ENCODE measurements at regions not wholly inside any gene's neighbourhood (a gene's known extent, or its start where the extent isn't known, plus 50 kb on each side); places are given as distances from the start of the nearest gene placed in this dataset.

- Histone ChIP-seq H3K27ac (no peak overlapping the region), H3K36me3 (no peaks in the 10 kb centered on the region), H3K4me1 (peaks cover 0 to 16% (median 7%) of the 10 kb centered on the region in 6 donors), H3K9me3 (no peaks in the 10 kb centered on the region), H3K4me3 (no peak overlapping the region), H3K27me3 (replicated peaks in 1 of 7) (no peaks in the 10 kb centered on the region)
- intact Hi-C loops (cut with DNase I; ENCODE audit: low total_unique reads) = loop anchor here (5.0 kb wide), 1 partner anchor 240 kb away; no protein-coding TSS in a partner anchor
- no peak for TF ChIP-seq CTCF (IDR thresholded peaks at IDR 0.05 in 8 of 11, conservative IDR thresholded peaks at IDR 0.05 in 3 of 11)
- no peak for TF ChIP-seq POLR2A (IDR thresholded peaks at IDR 0.05)
- WGBS, 5 donors = 56 to 66% (median 59%) methylated on average over 4 of the region's 4 CpGs
- no peak for DNase-seq
Observed at GRCh38 chr6:154931711-154932424, 63.2 kb upstream of the TIAM2 start.

- no peak overlapping the region for H3K27ac ChIP-seq
- intact Hi-C loops (cut with DNase I; ENCODE audit: low total_unique reads) = loop anchor here (5.0 kb wide), 1 partner anchor 240 kb away; no protein-coding TSS in a partner anchor
- DNase-seq = no peak
- H3K4me1 ChIP-seq = peaks cover 0 to 16% (median 7%) of the 10 kb centered on the region in 6 donors
- H3K4me3 ChIP-seq = no peak overlapping the region
- WGBS, 5 donors = 66 to 72% (median 69%) methylated on average over 6 of the region's 6 CpGs
- no peaks in the 10 kb centered on the region for H3K27me3 ChIP-seq (replicated peaks in 1 of 7)
- H3K9me3 ChIP-seq = no peaks in the 10 kb centered on the region
- no peak for TF ChIP-seq CTCF (IDR thresholded peaks at IDR 0.05 in 8 of 11, conservative IDR thresholded peaks at IDR 0.05 in 3 of 11)
- no peak for TF ChIP-seq POLR2A (IDR thresholded peaks at IDR 0.05)
- no peak for TF ChIP-seq POLR2AphosphoS5 (IDR thresholded peaks at IDR 0.05)
- H3K36me3 ChIP-seq = no peaks in the 10 kb centered on the region
Observed at GRCh38 chr6:154932515-154933027, 62.5 kb upstream of the TIAM2 start.

- no peaks in the 10 kb centered on the region for H3K36me3 ChIP-seq
Observed at GRCh38 chr6:154933181-154933827, 61.8 kb upstream of the TIAM2 start.

More at GRCh38 chr6:154933181-154933827, 61.8 kb upstream of the TIAM2 start:
- Histone ChIP-seq H3K9me3 (no peaks in the 10 kb centered on the region), H3K4me3 (no peak overlapping the region), H3K27me3 (replicated peaks in 1 of 7) (no peaks in the 10 kb centered on the region), H3K4me1 (peaks cover 0 to 16% (median 7%) of the 10 kb centered on the region in 6 donors), H3K27ac (no peak overlapping the region)
- WGBS, 5 donors = 82 to 93% (median 90%) methylated on average over 10 of the region's 10 CpGs
- no peak for DNase-seq
- intact Hi-C loops (cut with DNase I; ENCODE audit: low total_unique reads) = loop anchor here (5.0 kb wide), 1 partner anchor 239 kb away; no protein-coding TSS in a partner anchor
- no peak for TF ChIP-seq CTCF (IDR thresholded peaks at IDR 0.05 in 8 of 11, conservative IDR thresholded peaks at IDR 0.05 in 3 of 11)
- no peak for TF ChIP-seq POLR2A (IDR thresholded peaks at IDR 0.05)
- TF ChIP-seq POLR2AphosphoS5 (IDR thresholded peaks at IDR 0.05) = no peak
